ENCODE measurements at regions not wholly inside any gene's neighbourhood (a gene's known extent, or its start where the extent isn't known, plus 50 kb on each side); places are given as distances from the start of the nearest gene placed in this dataset.

DNA sequence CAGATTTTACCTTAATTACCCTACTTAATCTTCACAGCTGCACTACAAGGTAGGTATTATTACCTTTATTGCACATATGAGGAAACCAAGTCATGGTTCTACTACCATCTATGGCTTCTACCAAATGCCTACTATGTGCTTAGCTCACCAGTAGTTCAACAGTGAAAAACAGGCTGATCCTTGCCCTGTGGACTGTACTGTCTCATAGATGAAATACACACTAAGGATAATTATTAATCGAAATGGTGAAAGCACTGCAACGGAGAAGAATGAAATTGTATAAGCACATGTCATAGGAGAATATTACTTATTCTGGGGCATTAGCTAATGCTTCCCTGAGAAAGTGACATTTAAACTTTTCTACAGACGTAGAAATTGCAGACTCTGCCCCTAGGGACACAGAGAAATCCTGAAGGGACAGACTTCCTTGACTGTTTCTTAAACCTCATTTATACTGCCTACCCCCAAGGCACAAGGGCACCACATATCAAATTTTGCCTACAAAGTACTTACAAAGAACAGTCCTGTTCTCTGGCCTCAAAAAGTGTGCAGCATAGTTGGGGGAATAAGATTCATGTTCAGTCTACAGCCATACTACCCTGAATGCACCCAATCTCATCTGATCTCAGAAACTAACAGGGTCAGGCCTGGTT lies 148.4 kb upstream of the ZC3H11B start:
- H3K4me1 ChIP-seq (ENCODE audit: control insufficient read depth, extremely low read depth, insufficient read depth, low read length), result no peaks in the 10 kb centered on the region
- H3K9me1 ChIP-seq (ENCODE audit: control insufficient read depth, extremely low read depth, insufficient read depth, low read length), result no peaks in the 10 kb centered on the region
- no peaks in the 10 kb centered on the region for H3K27me3 ChIP-seq (ENCODE audit: control insufficient read depth, extremely low read depth, insufficient read depth, low read length)
- H3K79me2 ChIP-seq (ENCODE audit: control insufficient read depth, insufficient read depth, low read length), result no peaks in the 10 kb centered on the region
- H2AFZ ChIP-seq (ENCODE audit: control insufficient read depth, low read length), result no peak overlapping the region
- H3K9me3 ChIP-seq (ENCODE audit: control insufficient read depth, low read depth, low read length), result no peaks in the 10 kb centered on the region
- DNase-seq (ENCODE audit: low read depth, low spot score), result no peak
- no peak overlapping the region for H3K4me3 ChIP-seq (ENCODE audit: control insufficient read depth in 2 of 3, extremely low read depth in 1 of 3, insufficient read depth in 2 of 3, low read depth in 1 of 3, low read length in 3 of 3)
- no peaks in the 10 kb centered on the region for H3K36me3 ChIP-seq (ENCODE audit: control insufficient read depth in 2 of 2, extremely low read depth in 1 of 2, insufficient read depth in 2 of 2, low read length in 2 of 2)
- no peaks in the 10 kb centered on the region for H4K20me1 ChIP-seq (ENCODE audit: control insufficient read depth, extremely low read depth, insufficient read depth, low read length)
- no peak overlapping the region for H3K9ac ChIP-seq (ENCODE audit: control insufficient read depth, extremely low read depth, insufficient read depth, low read length)
- dilution Hi-C loops (cut with MboI; ENCODE audit: extremely low pct_ligation_motif_present, low sequenced_read_pairs), result no loop called here
- no peak overlapping the region for H3K4me2 ChIP-seq (ENCODE audit: control insufficient read depth, extremely low read depth, insufficient read depth, low read depth, low read length)
- TF ChIP-seq EZH2 (IDR thresholded peaks at IDR 0.05; ENCODE audit: low read length), result no peak
- TF ChIP-seq, protein P1, sequence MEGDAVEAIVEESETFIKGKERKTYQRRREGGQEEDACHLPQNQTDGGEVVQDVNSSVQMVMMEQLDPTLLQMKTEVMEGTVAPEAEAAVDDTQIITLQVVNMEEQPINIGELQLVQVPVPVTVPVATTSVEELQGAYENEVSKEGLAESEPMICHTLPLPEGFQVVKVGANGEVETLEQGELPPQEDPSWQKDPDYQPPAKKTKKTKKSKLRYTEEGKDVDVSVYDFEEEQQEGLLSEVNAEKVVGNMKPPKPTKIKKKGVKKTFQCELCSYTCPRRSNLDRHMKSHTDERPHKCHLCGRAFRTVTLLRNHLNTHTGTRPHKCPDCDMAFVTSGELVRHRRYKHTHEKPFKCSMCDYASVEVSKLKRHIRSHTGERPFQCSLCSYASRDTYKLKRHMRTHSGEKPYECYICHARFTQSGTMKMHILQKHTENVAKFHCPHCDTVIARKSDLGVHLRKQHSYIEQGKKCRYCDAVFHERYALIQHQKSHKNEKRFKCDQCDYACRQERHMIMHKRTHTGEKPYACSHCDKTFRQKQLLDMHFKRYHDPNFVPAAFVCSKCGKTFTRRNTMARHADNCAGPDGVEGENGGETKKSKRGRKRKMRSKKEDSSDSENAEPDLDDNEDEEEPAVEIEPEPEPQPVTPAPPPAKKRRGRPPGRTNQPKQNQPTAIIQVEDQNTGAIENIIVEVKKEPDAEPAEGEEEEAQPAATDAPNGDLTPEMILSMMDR (optimal IDR thresholded peaks at IDR 0.05 in 1 of 3, IDR thresholded peaks at IDR 0.05 in 1 of 3, conservative IDR thresholded peaks at IDR 0.05 in 1 of 3; ENCODE audit: extremely low read depth in 1 of 3, insufficient read depth in 2 of 3, low read length in 3 of 3), result no peak
- H3K27ac ChIP-seq (ENCODE audit: control insufficient read depth, insufficient read depth, low read length), result no peak overlapping the region
- no peak for FAIRE-seq

DNA sequence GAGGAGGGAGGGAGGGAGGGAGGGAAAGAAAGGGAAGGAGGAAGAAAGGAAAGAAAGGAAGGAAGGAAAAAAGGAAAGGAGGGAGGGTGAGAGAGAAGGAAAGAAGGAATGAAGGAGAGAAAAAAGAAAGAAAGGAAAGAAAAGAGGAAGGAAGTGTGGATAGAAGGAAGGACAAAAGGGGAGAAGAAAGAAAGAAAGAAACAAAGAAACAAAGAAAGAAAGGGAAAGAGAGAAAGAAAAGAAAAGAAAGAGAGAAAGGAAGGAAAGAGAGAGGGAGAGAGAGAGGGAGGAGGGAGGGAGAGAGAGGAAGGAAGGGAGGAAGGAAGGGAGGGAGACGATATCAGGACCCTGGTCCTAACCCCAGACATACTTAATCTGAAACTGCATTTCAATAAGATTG lies 146.2 kb upstream of the ZC3H11B start:
- Histone ChIP-seq H3K79me2 (ENCODE audit: control insufficient read depth, insufficient read depth, low read length) (no peaks in the 10 kb centered on the region), H4K20me1 (ENCODE audit: control insufficient read depth, extremely low read depth, insufficient read depth, low read length) (no peaks in the 10 kb centered on the region), H3K27ac (ENCODE audit: control insufficient read depth, insufficient read depth, low read length) (no peak overlapping the region), H2AFZ (ENCODE audit: control insufficient read depth, low read length) (no peak overlapping the region), H3K9me3 (ENCODE audit: control insufficient read depth, low read depth, low read length) (no peaks in the 10 kb centered on the region), H3K36me3 (ENCODE audit: control insufficient read depth in 2 of 2, extremely low read depth in 1 of 2, insufficient read depth in 2 of 2, low read length in 2 of 2) (no peaks in the 10 kb centered on the region), H3K4me1 (ENCODE audit: control insufficient read depth, extremely low read depth, insufficient read depth, low read length) (no peaks in the 10 kb centered on the region), H3K4me3 (ENCODE audit: control insufficient read depth in 2 of 3, extremely low read depth in 1 of 3, insufficient read depth in 2 of 3, low read depth in 1 of 3, low read length in 3 of 3) (no peak overlapping the region), H3K9me1 (ENCODE audit: control insufficient read depth, extremely low read depth, insufficient read depth, low read length) (no peaks in the 10 kb centered on the region), H3K9ac (ENCODE audit: control insufficient read depth, extremely low read depth, insufficient read depth, low read length) (no peak overlapping the region), H3K4me2 (ENCODE audit: control insufficient read depth, extremely low read depth, insufficient read depth, low read depth, low read length) (no peak overlapping the region), H3K27me3 (ENCODE audit: control insufficient read depth, extremely low read depth, insufficient read depth, low read length) (no peaks in the 10 kb centered on the region)
- DNase-seq (ENCODE audit: low read depth, low spot score), result no peak
- dilution Hi-C loops (cut with MboI; ENCODE audit: extremely low pct_ligation_motif_present, low sequenced_read_pairs), result no loop called here
- TF ChIP-seq EZH2 (IDR thresholded peaks at IDR 0.05; ENCODE audit: low read length), result no peak
- TF ChIP-seq, protein P1 (optimal IDR thresholded peaks at IDR 0.05 in 1 of 3, IDR thresholded peaks at IDR 0.05 in 1 of 3, conservative IDR thresholded peaks at IDR 0.05 in 1 of 3; ENCODE audit: extremely low read depth in 1 of 3, insufficient read depth in 2 of 3, low read length in 3 of 3), result no peak
- no peak for FAIRE-seq
